ENCODE measurements at regions not wholly inside any gene's neighbourhood (a gene's known extent, or its start where the extent isn't known, plus 50 kb on each side); places are given as distances from the start of the nearest gene placed in this dataset.

- DNase-seq (ENCODE audit: low read depth), result no peak
Measured at GRCh38 chr4:163764569-163764968, 270.1 kb downstream of the TMA16 start.

GRCh38 chr4:163768014-163768413 lies 273.5 kb downstream of the TMA16 start:
- no peak for DNase-seq (ENCODE audit: low read depth)

- no peak for DNase-seq (ENCODE audit: low read depth)
Measured at GRCh38 chr4:163772238-163772637, 277.7 kb downstream of the TMA16 start.

- no peak for DNase-seq (ENCODE audit: low read depth)
Measured at GRCh38 chr4:163773940-163774339, 279.4 kb downstream of the TMA16 start.

- no peak for DNase-seq (ENCODE audit: low read depth)
Measured at GRCh38 chr4:163776957-163777356, 282.5 kb downstream of the TMA16 start.

GRCh38 chr4:163781726-163782125 lies 287.2 kb downstream of the TMA16 start:
- no peak for DNase-seq (ENCODE audit: low read depth)

GRCh38 chr4:163790231-163790630 lies 295.7 kb downstream of the TMA16 start:
- DNase-seq (ENCODE audit: low read depth), result no peak

GRCh38 chr4:163795885-163796284 lies 301.4 kb downstream of the TMA16 start:
- DNase-seq (ENCODE audit: low read depth), result no peak

GRCh38 chr4:163804001-163804400 lies 309.5 kb downstream of the TMA16 start:
- DNase-seq (ENCODE audit: low read depth), result no peak

- DNase-seq (ENCODE audit: low read depth), result no peak
Measured at GRCh38 chr4:163806653-163807052, 312.2 kb downstream of the TMA16 start.

- DNase-seq (ENCODE audit: low read depth), result no peak
Measured at GRCh38 chr4:163808011-163808410, 313.5 kb downstream of the TMA16 start.

GRCh38 chr4:163810755-163811154 lies 316.3 kb downstream of the TMA16 start:
- no peak for DNase-seq (ENCODE audit: low read depth)

- no peak for DNase-seq (ENCODE audit: low read depth)
Measured at GRCh38 chr4:163815776-163816175, 321.3 kb downstream of the TMA16 start.

GRCh38 chr4:163816494-163816893 lies 322.0 kb downstream of the TMA16 start:
- no peak for DNase-seq (ENCODE audit: low read depth)

GRCh38 chr4:163818673-163819072 lies 324.2 kb downstream of the TMA16 start:
- DNase-seq (ENCODE audit: low read depth), result no peak

- DNase-seq (ENCODE audit: low read depth), result no peak
Measured at GRCh38 chr4:163833669-163834068, 339.2 kb downstream of the TMA16 start.

- DNase-seq (ENCODE audit: low read depth), result no peak
Measured at GRCh38 chr4:163846008-163846407, 351.5 kb downstream of the TMA16 start.

- DNase-seq (ENCODE audit: low read depth), result no peak
Measured at GRCh38 chr4:163852246-163852645, 357.8 kb downstream of the TMA16 start.

GRCh38 chr4:163857903-163858302 lies 363.4 kb downstream of the TMA16 start:
- no peak for DNase-seq (ENCODE audit: low read depth)

- DNase-seq (ENCODE audit: low read depth), result no peak
Measured at GRCh38 chr4:163858515-163858914, 364.0 kb downstream of the TMA16 start.

GRCh38 chr4:163863082-163863481 lies 368.6 kb downstream of the TMA16 start:
- no peak for DNase-seq (ENCODE audit: low read depth)

GRCh38 chr4:163865010-163865409 lies 370.5 kb downstream of the TMA16 start:
- DNase-seq (ENCODE audit: low read depth), result no peak

- DNase-seq (ENCODE audit: low read depth), result no peak
Measured at GRCh38 chr4:163866728-163867315, 372.3 kb downstream of the TMA16 start.

- no peak for DNase-seq (ENCODE audit: low read depth)
Measured at GRCh38 chr4:163868445-163868844, 374.0 kb downstream of the TMA16 start.

GRCh38 chr4:163871078-163871477 lies 376.6 kb downstream of the TMA16 start:
- DNase-seq (ENCODE audit: low read depth), result no peak
